ENCODE measurements at regions not wholly inside any gene's neighbourhood (a gene's known extent, or its start where the extent isn't known, plus 50 kb on each side); places are given as distances from the start of the nearest gene placed in this dataset.

DNA sequence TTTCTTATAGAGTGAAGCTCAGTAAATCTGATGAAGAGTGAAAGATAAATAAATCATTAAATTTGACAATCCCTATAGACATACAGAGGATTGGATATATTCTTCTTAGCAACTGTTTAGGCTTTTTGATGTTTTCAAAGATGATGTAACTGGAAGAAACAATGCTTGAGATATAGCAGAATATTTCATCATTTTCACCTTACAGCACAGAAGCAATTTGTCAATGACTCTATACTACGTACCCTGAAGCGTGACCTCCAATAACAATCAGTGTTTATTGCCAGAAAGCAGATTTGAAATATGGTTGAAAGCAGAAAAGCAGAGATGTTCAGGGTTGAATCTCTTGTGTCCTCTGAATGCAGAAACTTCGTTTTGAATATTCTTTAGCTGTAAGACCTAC, 228.4 kb downstream of the DTHD1 start:
- Histone ChIP-seq H2BK5ac (ENCODE audit: low read length) (no peak overlapping the region), H3K4me1 (ENCODE audit: control insufficient read depth in 2 of 2, insufficient read depth in 1 of 2, low read depth in 1 of 2, low read length in 2 of 2) (no peaks in the 10 kb centered on the region), H3K79me1 (ENCODE audit: low read depth, low read length) (no peaks in the 10 kb centered on the region), H3K23ac (ENCODE audit: low read depth, low read length, poor library complexity) (no peak overlapping the region), H3K27ac (replicated peaks; ENCODE audit: low read length) (no peak overlapping the region), H2AFZ (ENCODE audit: low read length) (no peak overlapping the region), H2BK12ac (ENCODE audit: low read length) (no peak overlapping the region), H3K18ac (ENCODE audit: low read length) (no peak overlapping the region), H3K4me2 (ENCODE audit: insufficient read depth, low read length, poor library complexity, severe bottlenecking) (no peak overlapping the region), H3K4ac (ENCODE audit: low read length) (no peak overlapping the region), H3K14ac (ENCODE audit: low read length) (no peak overlapping the region), H2BK15ac (ENCODE audit: low read length) (no peak overlapping the region), H3K27me3 (ENCODE audit: control insufficient read depth in 3 of 3, insufficient read depth in 3 of 3, low read depth in 1 of 3, low read length in 3 of 3) (no peaks in the 10 kb centered on the region), H3K9ac (ENCODE audit: low read depth, low read length, poor library complexity) (no peak overlapping the region), H4K91ac (ENCODE audit: low read depth, low read length, poor library complexity) (no peak overlapping the region), H2AK5ac (ENCODE audit: low read depth, low read length) (no peak overlapping the region), H3K4me3 (ENCODE audit: low read length in 2 of 2) (no peak overlapping the region), H2BK120ac (ENCODE audit: low read depth, low read length) (no peak overlapping the region), H4K8ac (ENCODE audit: low read depth, low read length) (no peak overlapping the region), H3K36me3 (replicated peaks in 1 of 2; ENCODE audit: control insufficient read depth in 2 of 2, insufficient read depth in 2 of 2, low read length in 2 of 2) (no peaks in the 10 kb centered on the region), H3K9me3 (replicated peaks in 1 of 2; ENCODE audit: control insufficient read depth in 2 of 2, insufficient read depth in 1 of 2, low read depth in 1 of 2, low read length in 2 of 2) (no peaks in the 10 kb centered on the region)
- DNase-seq (ENCODE audit: low spot score): no peak
- WGBS, 2 donors (ENCODE audit: extremely low coverage in 2 of 2, insufficient read length in 2 of 2, insufficient replicate concordance in 1 of 2): no CpG with 5 or more reads among the region's 3 CpGs

DNA sequence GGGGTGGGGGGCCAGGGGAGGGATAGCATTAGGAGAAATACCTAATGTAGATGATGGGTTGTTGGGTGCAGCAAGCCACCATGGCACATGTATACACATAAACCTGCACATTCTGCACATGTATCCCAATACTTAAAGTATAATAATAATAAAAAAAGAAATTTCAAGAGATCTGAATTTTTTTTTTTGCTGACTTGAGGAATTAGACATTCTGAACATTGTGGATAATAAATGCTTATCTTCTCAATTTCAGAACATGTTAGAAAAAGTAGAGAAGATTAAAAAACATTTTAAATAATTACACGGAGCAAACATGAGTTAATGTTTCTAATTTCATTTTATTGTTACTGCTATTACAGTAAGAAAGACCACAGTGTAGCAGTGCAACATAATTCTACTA, 230.4 kb downstream of the DTHD1 start:
- H2BK15ac ChIP-seq (ENCODE audit: low read length): no peak overlapping the region
- no peaks in the 10 kb centered on the region for H3K36me3 ChIP-seq (replicated peaks in 1 of 2; ENCODE audit: control insufficient read depth in 2 of 2, insufficient read depth in 2 of 2, low read length in 2 of 2)
- no peak overlapping the region for H3K9ac ChIP-seq (ENCODE audit: low read depth, low read length, poor library complexity)
- no peaks in the 10 kb centered on the region for H3K9me3 ChIP-seq (replicated peaks in 1 of 2; ENCODE audit: control insufficient read depth in 2 of 2, insufficient read depth in 1 of 2, low read depth in 1 of 2, low read length in 2 of 2)
- no peak overlapping the region for H3K4me2 ChIP-seq (ENCODE audit: insufficient read depth, low read length, poor library complexity, severe bottlenecking)
- no peak overlapping the region for H3K4ac ChIP-seq (ENCODE audit: low read length)
- H2BK120ac ChIP-seq (ENCODE audit: low read depth, low read length): no peak overlapping the region
- no peak overlapping the region for H4K91ac ChIP-seq (ENCODE audit: low read depth, low read length, poor library complexity)
- no peak overlapping the region for H3K4me3 ChIP-seq (ENCODE audit: low read length in 2 of 2)
- H2AK5ac ChIP-seq (ENCODE audit: low read depth, low read length): no peak overlapping the region
- H3K18ac ChIP-seq (ENCODE audit: low read length): no peak overlapping the region
- H2AFZ ChIP-seq (ENCODE audit: low read length): no peak overlapping the region
- H3K14ac ChIP-seq (ENCODE audit: low read length): no peak overlapping the region
- no peak overlapping the region for H3K23ac ChIP-seq (ENCODE audit: low read depth, low read length, poor library complexity)
- H2BK12ac ChIP-seq (ENCODE audit: low read length): no peak overlapping the region
- H3K79me1 ChIP-seq (ENCODE audit: low read depth, low read length): no peaks in the 10 kb centered on the region
- no CpG with 5 or more reads among the region's 1 CpG for WGBS, 2 donors (ENCODE audit: extremely low coverage in 2 of 2, insufficient read length in 2 of 2, insufficient replicate concordance in 1 of 2)
- H2BK5ac ChIP-seq (ENCODE audit: low read length): no peak overlapping the region
- H3K4me1 ChIP-seq (ENCODE audit: control insufficient read depth in 2 of 2, insufficient read depth in 1 of 2, low read depth in 1 of 2, low read length in 2 of 2): no peaks in the 10 kb centered on the region
- H4K8ac ChIP-seq (ENCODE audit: low read depth, low read length): no peak overlapping the region
- no peaks in the 10 kb centered on the region for H3K27me3 ChIP-seq (ENCODE audit: control insufficient read depth in 3 of 3, insufficient read depth in 3 of 3, low read depth in 1 of 3, low read length in 3 of 3)
- no peak overlapping the region for H3K27ac ChIP-seq (replicated peaks; ENCODE audit: low read length)
- no peak for DNase-seq (ENCODE audit: low spot score)

DNA sequence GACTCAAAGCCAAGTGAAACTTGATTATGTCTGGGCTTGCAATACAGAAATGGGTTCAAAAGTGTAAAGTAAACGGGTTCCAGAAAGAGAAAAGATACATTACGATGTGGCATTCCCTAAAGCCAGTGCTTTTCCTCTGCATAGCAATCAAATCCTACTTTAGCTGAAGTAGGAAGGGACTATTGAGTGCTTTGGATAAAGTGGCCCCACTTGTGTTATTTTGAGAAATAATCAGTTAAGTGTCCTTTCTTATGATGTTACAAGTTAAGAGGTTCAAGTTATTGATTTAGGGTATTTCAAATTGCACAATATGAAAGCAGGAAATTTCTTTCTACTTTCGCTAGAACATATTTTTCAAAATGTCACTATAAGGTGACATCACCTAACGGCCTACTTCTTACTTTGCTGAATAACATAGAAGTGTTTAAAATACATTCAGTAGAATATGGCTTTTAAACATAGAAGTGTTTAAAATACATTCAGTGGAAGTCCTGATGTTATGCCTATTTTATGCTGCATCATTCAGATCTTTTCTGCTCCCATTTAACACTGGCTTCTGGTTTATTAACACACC, 235.2 kb downstream of the DTHD1 start:
- H3K23ac ChIP-seq (ENCODE audit: low read depth, low read length, poor library complexity): no peak overlapping the region
- H3K9me3 ChIP-seq (replicated peaks in 1 of 2; ENCODE audit: control insufficient read depth in 2 of 2, insufficient read depth in 1 of 2, low read depth in 1 of 2, low read length in 2 of 2): no peaks in the 10 kb centered on the region
- H3K27me3 ChIP-seq (ENCODE audit: control insufficient read depth in 3 of 3, insufficient read depth in 3 of 3, low read depth in 1 of 3, low read length in 3 of 3): no peaks in the 10 kb centered on the region
- H4K91ac ChIP-seq (ENCODE audit: low read depth, low read length, poor library complexity): no peak overlapping the region
- H3K4me1 ChIP-seq (ENCODE audit: control insufficient read depth in 2 of 2, insufficient read depth in 1 of 2, low read depth in 1 of 2, low read length in 2 of 2): no peaks in the 10 kb centered on the region
- no peak overlapping the region for H2BK15ac ChIP-seq (ENCODE audit: low read length)
- no peak for DNase-seq (ENCODE audit: low spot score)
- H3K36me3 ChIP-seq (replicated peaks in 1 of 2; ENCODE audit: control insufficient read depth in 2 of 2, insufficient read depth in 2 of 2, low read length in 2 of 2): no peaks in the 10 kb centered on the region
- no peak overlapping the region for H2BK5ac ChIP-seq (ENCODE audit: low read length)
- H3K4ac ChIP-seq (ENCODE audit: low read length): no peak overlapping the region
- H3K27ac ChIP-seq (replicated peaks; ENCODE audit: low read length): no peak overlapping the region
- no peak overlapping the region for H2BK12ac ChIP-seq (ENCODE audit: low read length)
- no peak overlapping the region for H3K18ac ChIP-seq (ENCODE audit: low read length)
- H2BK120ac ChIP-seq (ENCODE audit: low read depth, low read length): no peak overlapping the region
- no peaks in the 10 kb centered on the region for H3K79me1 ChIP-seq (ENCODE audit: low read depth, low read length)
- H2AK5ac ChIP-seq (ENCODE audit: low read depth, low read length): no peak overlapping the region
- no peak overlapping the region for H3K14ac ChIP-seq (ENCODE audit: low read length)
- H3K4me3 ChIP-seq (ENCODE audit: low read length in 2 of 2): no peak overlapping the region
- no peak overlapping the region for H4K8ac ChIP-seq (ENCODE audit: low read depth, low read length)
- H3K9ac ChIP-seq (ENCODE audit: low read depth, low read length, poor library complexity): no peak overlapping the region
- no peak overlapping the region for H2AFZ ChIP-seq (ENCODE audit: low read length)
- no CpG with 5 or more reads among the region's 4 CpGs for WGBS, 2 donors (ENCODE audit: extremely low coverage in 2 of 2, insufficient read length in 2 of 2, insufficient replicate concordance in 1 of 2)
- no peak overlapping the region for H3K4me2 ChIP-seq (ENCODE audit: insufficient read depth, low read length, poor library complexity, severe bottlenecking)

DNA sequence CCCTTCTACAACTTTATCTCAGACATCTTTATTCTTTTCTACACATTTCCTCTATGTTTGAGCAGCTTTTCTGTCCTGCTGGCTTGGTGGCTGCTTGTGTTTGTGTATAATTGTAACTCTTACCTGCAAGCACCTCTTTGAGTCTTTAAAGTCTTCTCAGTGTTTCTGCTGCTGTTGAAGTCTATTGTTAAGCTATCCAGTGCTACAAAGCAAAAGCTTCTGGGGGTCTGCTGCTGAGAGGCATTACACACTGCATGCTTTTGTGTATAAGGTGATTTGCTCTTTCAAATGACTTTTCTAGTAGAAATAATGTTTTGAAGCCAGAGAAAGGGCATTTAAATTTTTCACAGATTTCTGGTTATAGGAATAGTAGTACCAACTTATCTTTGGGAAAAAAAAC, 241.8 kb downstream of the DTHD1 start:
- DNase-seq (ENCODE audit: low spot score): peak; percentile 5
- H2BK15ac ChIP-seq (ENCODE audit: low read length): no peak overlapping the region
- no peaks in the 10 kb centered on the region for H3K27me3 ChIP-seq (ENCODE audit: control insufficient read depth in 3 of 3, insufficient read depth in 3 of 3, low read depth in 1 of 3, low read length in 3 of 3)
- H3K9ac ChIP-seq (ENCODE audit: low read depth, low read length, poor library complexity): no peak overlapping the region
- no peak overlapping the region for H4K91ac ChIP-seq (ENCODE audit: low read depth, low read length, poor library complexity)
- H4K8ac ChIP-seq (ENCODE audit: low read depth, low read length): no peak overlapping the region
- no peaks in the 10 kb centered on the region for H3K36me3 ChIP-seq (replicated peaks in 1 of 2; ENCODE audit: control insufficient read depth in 2 of 2, insufficient read depth in 2 of 2, low read length in 2 of 2)
- H3K14ac ChIP-seq (ENCODE audit: low read length): no peak overlapping the region
- H3K79me1 ChIP-seq (ENCODE audit: low read depth, low read length): no peaks in the 10 kb centered on the region
- H3K4ac ChIP-seq (ENCODE audit: low read length): no peak overlapping the region
- no peak overlapping the region for H2BK5ac ChIP-seq (ENCODE audit: low read length)
- H3K18ac ChIP-seq (ENCODE audit: low read length): no peak overlapping the region
- H3K4me1 ChIP-seq (ENCODE audit: control insufficient read depth in 2 of 2, insufficient read depth in 1 of 2, low read depth in 1 of 2, low read length in 2 of 2): no peaks in the 10 kb centered on the region
- no peak overlapping the region for H3K27ac ChIP-seq (replicated peaks; ENCODE audit: low read length)
- H3K4me3 ChIP-seq (ENCODE audit: low read length in 2 of 2): no peak overlapping the region
- H3K4me2 ChIP-seq (ENCODE audit: insufficient read depth, low read length, poor library complexity, severe bottlenecking): no peak overlapping the region
- H2AK5ac ChIP-seq (ENCODE audit: low read depth, low read length): no peak overlapping the region
- no peak overlapping the region for H3K23ac ChIP-seq (ENCODE audit: low read depth, low read length, poor library complexity)
- no peaks in the 10 kb centered on the region for H3K9me3 ChIP-seq (replicated peaks in 1 of 2; ENCODE audit: control insufficient read depth in 2 of 2, insufficient read depth in 1 of 2, low read depth in 1 of 2, low read length in 2 of 2)
- H2BK120ac ChIP-seq (ENCODE audit: low read depth, low read length): no peak overlapping the region
- no peak overlapping the region for H2AFZ ChIP-seq (ENCODE audit: low read length)
- no peak overlapping the region for H2BK12ac ChIP-seq (ENCODE audit: low read length)
